Lower lobe of right lung (tissue), 2 donors: ENCODE measurements at regions not wholly inside any gene's neighbourhood (a gene's known extent, or its start where the extent isn't known, plus 50 kb on each side); places are given as distances from the start of the nearest gene placed in this dataset.
"Not testable (repeated sequence)": the region's sequence is repeated elsewhere in the genome, so short reads cannot be mapped to it uniquely, and the experiment has no call there.

Experiments
- ATAC-seq, 2 donors: fragments of 200-7000 bp; cut with Tn5 transposase; one replicate each; pipeline ENCODE4 v1.9.1; 2020 to 2022; ENCODE audit warnings: mild to moderate bottlenecking in 2 of 2, moderate library complexity in 2 of 2
- DNase-seq: peaks from one replicate; pipeline ENCODE4 v3.0.0-alpha.2; 2020
- H3K27ac ChIP-seq: fragments of 200-600 bp; one replicate; pipeline ENCODE4 v1.8.0; 2022
- H3K27me3 ChIP-seq: fragments of 200-600 bp; one replicate; pipeline ENCODE4 v1.8.0; 2022; ENCODE audit warnings: low read depth
- H3K36me3 ChIP-seq: fragments of 200-600 bp; one replicate; pipeline ENCODE4 v1.8.0; 2022; ENCODE audit warnings: mild to moderate bottlenecking
- H3K4me1 ChIP-seq: fragments of 200-600 bp; one replicate; pipeline ENCODE4 v1.8.0; 2022
- H3K4me3 ChIP-seq: fragments of 200-600 bp; one replicate; pipeline ENCODE4 v1.8.0; 2022; ENCODE audit warnings: mild to moderate bottlenecking
- H3K9me3 ChIP-seq: fragments of 200-600 bp; one replicate; pipeline ENCODE4 v1.8.0; 2022
- CTCF ChIP-seq: fragments of 200-600 bp; IDR thresholded peaks from one replicate; pipeline ENCODE4 v1.8.0; 2022; ENCODE audit warnings: antibody characterized with exemption, mild to moderate bottlenecking
- intact Hi-C: fragments of 100-400 bp; cut with DNase I; formaldehyde crosslinking; loops from one replicate; pipeline ENCODE4 v1.11.0; 2022
- donor health status: DM: no; HTN: yes; CAD: no; lungs with severe emphysema.

- H3K4me1 ChIP-seq: no peaks in the 10 kb centered on the region
- intact Hi-C loops: no loop called here
These were observed 164.1 kb downstream of the UQCRFS1 start for GRCh38 chr19:29048873-29049272.

GRCh38 chr19:29045679-29046254, 167.2 kb downstream of the UQCRFS1 start:
- Histone ChIP-seq H3K27ac (no peak overlapping the region), H3K4me3 (no peak overlapping the region), H3K9me3 (no peaks in the 10 kb centered on the region), H3K27me3 (peaks cover 3% of the 10 kb centered on the region), H3K36me3 (no peaks in the 10 kb centered on the region), H3K4me1 (no peaks in the 10 kb centered on the region)
- intact Hi-C loops: no loop called here
- no peak for ATAC-seq
- no peak for DNase-seq
- no peak for TF ChIP-seq CTCF

More at GRCh38 chr19:29048873-29049272, 164.1 kb downstream of the UQCRFS1 start:
- Histone ChIP-seq H3K9me3 (no peaks in the 10 kb centered on the region), H3K36me3 (no peaks in the 10 kb centered on the region), H3K27ac (no peak overlapping the region), H3K4me3 (no peak overlapping the region), H3K27me3 (no peaks in the 10 kb centered on the region)
- TF ChIP-seq CTCF: no peak
- no peak for ATAC-seq
- no peak for DNase-seq

- peaks cover 4% of the 10 kb centered on the region for H3K27me3 ChIP-seq
- H3K4me1 ChIP-seq: no peaks in the 10 kb centered on the region
- no peaks in the 10 kb centered on the region for H3K9me3 ChIP-seq
- DNase-seq: no peak
- intact Hi-C loops: no loop called here
- H3K4me3 ChIP-seq: no peak overlapping the region
- H3K36me3 ChIP-seq: no peaks in the 10 kb centered on the region
- no peak overlapping the region for H3K27ac ChIP-seq
- ATAC-seq: no peak
- no peak for TF ChIP-seq CTCF
These were observed 168.9 kb downstream of the UQCRFS1 start for GRCh38 chr19:29044037-29044436.

GRCh38 chr19:29042450-29042849, 170.5 kb downstream of the UQCRFS1 start:
- intact Hi-C loops: no loop called here
- Histone ChIP-seq H3K9me3 (no peaks in the 10 kb centered on the region), H3K36me3 (no peaks in the 10 kb centered on the region), H3K4me3 (no peak overlapping the region), H3K27me3 (peaks cover 4% of the 10 kb centered on the region), H3K27ac (no peak overlapping the region), H3K4me1 (no peaks in the 10 kb centered on the region)
- ATAC-seq: no peak
- no peak for TF ChIP-seq CTCF
- DNase-seq: no peak

- no peak overlapping the region for H3K27ac ChIP-seq
- DNase-seq: no peak
- no peaks in the 10 kb centered on the region for H3K9me3 ChIP-seq
- H3K27me3 ChIP-seq: peaks cover 4% of the 10 kb centered on the region
- no peak for TF ChIP-seq CTCF
- no peak overlapping the region for H3K4me3 ChIP-seq
- no peak for ATAC-seq
- no peaks in the 10 kb centered on the region for H3K36me3 ChIP-seq
- intact Hi-C loops: no loop called here
- no peaks in the 10 kb centered on the region for H3K4me1 ChIP-seq
These were observed 172.0 kb downstream of the UQCRFS1 start for GRCh38 chr19:29040951-29041350.

GRCh38 chr19:29040292-29040691, 172.7 kb downstream of the UQCRFS1 start:
- no peak overlapping the region for H3K4me3 ChIP-seq
- no peaks in the 10 kb centered on the region for H3K4me1 ChIP-seq
- no peak for DNase-seq
- no peak for TF ChIP-seq CTCF
- intact Hi-C loops: no loop called here
- ATAC-seq: no peak
- no peak overlapping the region for H3K27ac ChIP-seq
- no peaks in the 10 kb centered on the region for H3K9me3 ChIP-seq
- H3K27me3 ChIP-seq: peaks cover 4% of the 10 kb centered on the region
- no peaks in the 10 kb centered on the region for H3K36me3 ChIP-seq

GRCh38 chr19:29039036-29039435, 173.9 kb downstream of the UQCRFS1 start:
- H3K4me1 ChIP-seq, DNase-seq, intact Hi-C loops, H3K27ac ChIP-seq, H3K27me3 ChIP-seq, H3K4me3 ChIP-seq, ATAC-seq, H3K36me3 ChIP-seq, H3K9me3 ChIP-seq: not testable (repeated sequence)
